ENCODE measurements at regions not wholly inside any gene's neighbourhood (a gene's known extent, or its start where the extent isn't known, plus 50 kb on each side); places are given as distances from the start of the nearest gene placed in this dataset.
"Not testable (repeated sequence)": the region's sequence is repeated elsewhere in the genome, so short reads cannot be mapped to it uniquely, and the experiment has no call there.

- no peak for DNase-seq
Observed at GRCh38 chr3:35044190-35044589, 595.1 kb upstream of the ARPP21 start.

GRCh38 chr3:35045118-35045517 is 594.2 kb upstream of the ARPP21 start:
- no peak for DNase-seq

GRCh38 chr3:35064761-35065160 is 574.6 kb upstream of the ARPP21 start:
- DNase-seq: no peak

GRCh38 chr3:35065891-35066290 is 573.4 kb upstream of the ARPP21 start:
- no peak for DNase-seq

DNA sequence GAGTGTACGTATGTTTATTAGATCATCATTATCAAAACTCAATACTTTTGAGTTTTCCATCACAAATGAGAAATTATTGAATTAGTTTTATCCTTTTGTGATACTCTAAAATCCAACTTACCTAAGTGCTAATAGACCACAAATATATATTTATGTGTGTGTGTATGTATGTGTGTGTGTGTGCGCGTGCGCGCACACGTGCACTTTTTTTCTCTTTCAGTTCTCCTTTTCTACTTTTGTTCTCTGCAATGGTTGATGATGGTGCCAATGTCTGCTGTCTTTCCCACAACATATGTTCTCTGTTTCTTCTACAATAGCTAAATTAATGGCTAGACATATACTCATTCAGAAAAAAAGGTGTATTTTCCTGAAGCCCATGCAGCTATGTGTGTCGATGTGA is 571.6 kb upstream of the ARPP21 start:
- no peak for DNase-seq

GRCh38 chr3:35070088-35070487 is 569.2 kb upstream of the ARPP21 start:
- no peak for DNase-seq

GRCh38 chr3:35071772-35072171 is 567.6 kb upstream of the ARPP21 start:
- no peak for DNase-seq

DNA sequence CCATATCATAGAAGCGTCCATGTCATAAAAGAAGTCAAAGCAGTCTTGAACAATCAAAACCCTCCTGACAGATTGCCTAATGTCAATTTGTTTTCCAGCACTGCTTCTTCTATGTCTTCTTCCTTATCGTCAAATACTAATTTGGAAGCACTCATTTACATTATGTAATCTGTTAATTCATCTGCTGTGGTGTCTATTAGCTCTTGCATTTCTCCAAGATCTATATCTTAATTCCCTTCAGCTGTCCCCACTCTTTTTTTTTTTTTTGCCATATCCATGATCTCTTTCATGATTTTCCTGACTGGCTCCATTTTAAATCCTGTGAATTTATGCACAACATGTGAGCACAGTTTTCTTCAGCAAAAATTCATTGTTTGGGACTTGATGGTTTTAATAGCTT is 560.5 kb upstream of the ARPP21 start:
- DNase-seq: no peak

DNA sequence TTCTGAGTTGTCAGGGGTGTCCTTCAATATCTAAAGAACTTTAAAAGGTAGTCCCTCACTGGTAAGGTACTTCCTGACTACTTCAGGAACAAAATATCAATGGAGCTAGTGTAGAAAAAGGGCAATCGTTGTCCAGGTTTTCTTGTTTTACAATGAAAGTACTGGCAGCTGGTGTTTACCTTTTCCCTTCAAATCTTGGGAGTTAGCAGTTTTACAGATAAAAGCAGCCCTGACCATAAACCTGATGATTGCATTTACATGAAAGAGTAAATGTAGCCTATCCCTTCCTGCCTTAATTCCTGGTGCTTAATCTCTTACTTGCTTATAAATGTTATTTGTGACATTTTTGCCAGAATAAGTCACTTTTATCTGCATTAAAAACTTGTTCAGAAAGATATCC is 559.9 kb upstream of the ARPP21 start:
- DNase-seq: no peak

DNA sequence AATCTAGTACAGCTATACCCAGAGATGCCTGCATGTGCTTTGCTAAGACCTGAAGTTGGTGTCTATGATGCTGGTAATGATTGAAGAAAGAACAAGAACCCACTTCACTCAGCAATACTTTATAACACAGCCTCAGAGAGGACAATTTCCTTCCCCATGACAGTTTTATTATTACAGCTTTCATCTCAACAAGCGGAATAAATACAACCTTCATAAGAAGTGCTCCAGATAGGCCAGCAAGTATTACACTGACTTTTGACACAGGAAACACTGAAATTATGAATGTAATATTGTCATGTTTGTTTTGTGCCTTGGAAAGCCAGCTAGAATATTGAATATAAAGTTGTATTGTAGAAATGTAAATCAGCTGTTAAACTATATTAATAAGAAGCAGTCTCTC is 557.4 kb upstream of the ARPP21 start:
- no peak for DNase-seq

GRCh38 chr3:35088943-35089342 is 550.4 kb upstream of the ARPP21 start:
- DNase-seq: no peak

DNA sequence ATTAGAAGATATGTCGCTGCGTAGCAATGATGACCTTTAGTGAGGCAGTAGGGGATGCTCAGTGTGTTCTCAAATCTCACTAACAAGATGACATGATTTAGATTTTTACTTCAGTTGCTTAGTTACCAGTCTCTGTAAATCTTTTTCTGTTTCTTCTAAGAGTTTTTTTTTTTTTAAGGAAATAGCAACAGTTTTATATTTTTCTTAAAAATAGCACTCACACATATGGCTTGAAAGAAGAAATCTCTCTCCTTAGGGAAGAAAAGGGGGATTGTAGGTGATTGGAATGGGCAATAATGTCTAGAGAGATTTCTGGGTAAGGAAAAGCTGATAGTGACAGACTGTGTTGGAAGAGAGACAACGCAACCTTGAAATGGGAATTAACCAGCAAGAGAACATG is 524.6 kb upstream of the ARPP21 start:
- no peak for DNase-seq

GRCh38 chr3:35120026-35120425 is 519.3 kb upstream of the ARPP21 start:
- no peak for DNase-seq

DNA sequence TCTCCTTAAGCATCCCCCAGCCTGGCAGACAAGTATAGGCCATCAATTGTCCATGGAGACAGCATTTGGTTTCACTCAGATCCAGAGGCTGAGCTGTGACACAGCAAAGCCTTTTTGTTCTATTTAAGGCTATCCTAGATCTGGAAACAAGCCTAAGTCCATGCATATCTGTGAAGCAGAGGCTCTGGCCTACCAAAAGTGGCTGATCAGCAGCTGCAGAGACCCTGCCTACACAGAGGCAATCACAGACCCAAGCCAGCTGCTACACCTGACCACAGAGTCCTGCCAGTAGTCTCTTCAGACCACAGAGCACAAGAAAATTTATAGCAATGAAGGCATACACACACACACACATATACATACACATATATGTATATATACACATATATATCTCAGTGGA is 501.7 kb upstream of the ARPP21 start:
- DNase-seq: no peak

DNA sequence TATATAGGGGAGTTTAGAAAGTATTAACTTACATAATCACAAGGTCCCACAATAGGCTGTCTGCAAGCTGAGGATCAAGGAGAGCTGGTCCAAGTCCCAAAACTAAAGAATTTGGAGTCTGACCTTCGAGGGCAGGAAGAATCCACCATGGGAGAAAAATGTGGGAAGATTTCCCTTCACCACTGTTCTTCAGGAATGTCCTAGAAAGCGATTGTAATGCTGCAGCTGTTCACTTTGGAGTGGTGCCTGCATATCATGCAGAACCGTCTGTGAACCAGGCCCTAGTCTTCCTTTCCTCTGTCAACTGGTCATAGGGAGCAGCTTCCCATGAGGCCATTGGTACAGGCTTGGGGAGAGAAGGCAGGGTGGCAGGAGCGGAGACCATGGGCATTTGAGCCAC is 497.9 kb upstream of the ARPP21 start:
- DNase-seq: no peak

- DNase-seq: no peak
Observed at GRCh38 chr3:35144011-35144410, 495.3 kb upstream of the ARPP21 start.

DNA sequence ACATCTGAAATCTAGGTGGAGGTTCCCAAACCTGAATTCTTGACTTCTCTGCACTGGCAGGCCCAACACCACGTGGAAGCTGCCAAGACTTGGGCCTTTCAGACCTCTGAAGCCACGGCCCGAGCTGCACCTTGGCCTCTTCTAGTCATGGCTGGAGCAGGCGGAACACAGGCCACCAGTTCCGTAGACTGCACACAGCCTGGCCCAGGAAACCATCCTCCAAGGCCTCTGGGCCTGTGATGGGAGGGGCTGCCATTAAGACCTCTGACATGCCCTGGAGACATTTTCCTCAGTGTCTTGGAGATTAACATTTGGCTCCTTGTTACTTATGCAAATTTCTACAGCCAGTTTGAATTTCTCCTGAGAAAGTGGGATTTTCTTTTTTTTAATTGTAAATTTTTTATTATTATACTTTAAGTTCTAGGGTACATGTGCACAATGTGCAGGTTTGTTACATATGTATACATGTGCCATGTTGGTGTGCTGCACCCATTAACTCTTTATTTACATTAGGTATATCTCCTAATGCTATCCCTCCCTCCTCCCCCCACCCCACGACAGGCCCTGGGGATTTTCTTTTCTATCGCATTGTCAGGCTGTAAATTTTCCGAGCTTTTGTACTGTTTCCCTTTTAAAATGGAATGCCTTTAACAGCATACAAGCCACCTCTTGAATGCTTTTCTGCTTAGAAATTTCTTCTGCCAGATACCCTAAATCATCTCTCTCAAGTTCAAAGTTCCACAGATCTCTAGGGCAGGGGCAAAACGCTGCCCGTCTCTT is 492.9 kb upstream of the ARPP21 start:
- DNase-seq: not testable (repeated sequence)

GRCh38 chr3:35183927-35184675 is 455.2 kb upstream of the ARPP21 start:
- no peak for DNase-seq

DNA sequence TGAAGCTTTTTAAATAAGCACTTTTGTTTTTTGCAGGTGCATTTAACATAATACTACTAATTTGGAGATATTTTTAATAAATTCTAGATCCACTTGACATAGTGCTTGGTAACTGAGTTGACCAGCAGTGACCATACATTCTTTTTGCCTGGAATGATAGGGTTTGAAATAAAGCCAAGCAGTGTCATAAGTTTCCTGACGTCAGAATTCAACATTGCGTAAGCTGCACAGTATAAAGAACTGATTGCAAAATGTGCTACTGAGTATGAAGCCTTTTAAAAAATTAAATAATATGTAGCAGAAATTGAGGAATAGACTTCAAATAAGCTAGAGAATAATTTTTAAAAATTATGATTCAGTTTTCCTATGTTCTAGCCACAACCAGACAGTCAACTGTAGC is 454.6 kb upstream of the ARPP21 start:
- DNase-seq: no peak

DNA sequence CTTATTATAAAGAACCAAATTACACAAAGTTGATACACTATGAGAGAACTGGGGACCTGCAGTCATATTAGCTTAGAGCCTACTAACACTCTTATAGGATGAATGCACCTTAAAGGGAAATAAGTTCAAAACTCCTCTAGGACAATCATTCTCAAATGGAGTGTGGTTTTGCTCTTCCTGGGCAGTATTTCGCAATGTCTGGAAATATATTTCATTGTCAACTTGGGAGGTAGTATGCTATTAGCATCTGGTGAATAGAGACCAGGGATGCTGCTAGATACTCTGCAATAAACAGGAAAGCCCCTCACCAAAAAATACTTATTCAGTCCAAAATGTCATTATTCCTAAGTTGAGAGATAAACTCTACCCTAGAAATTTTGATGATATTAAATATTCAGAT is 451.4 kb upstream of the ARPP21 start:
- no peak for DNase-seq

- DNase-seq: no peak
Observed at GRCh38 chr3:35194666-35195065, 444.7 kb upstream of the ARPP21 start.

GRCh38 chr3:35198857-35199256 is 440.5 kb upstream of the ARPP21 start:
- no peak for DNase-seq

- DNase-seq: no peak
Observed at GRCh38 chr3:35200056-35200455, 439.3 kb upstream of the ARPP21 start.

- no peak for DNase-seq
Observed at GRCh38 chr3:35201211-35201610, 438.1 kb upstream of the ARPP21 start.
